ENCODE measurements at regions not wholly inside any gene's neighbourhood (a gene's known extent, or its start where the extent isn't known, plus 50 kb on each side); places are given as distances from the start of the nearest gene placed in this dataset.
A peak's percentile ranks its signal among the peaks of the same experiment; 100 is the strongest.

DNA sequence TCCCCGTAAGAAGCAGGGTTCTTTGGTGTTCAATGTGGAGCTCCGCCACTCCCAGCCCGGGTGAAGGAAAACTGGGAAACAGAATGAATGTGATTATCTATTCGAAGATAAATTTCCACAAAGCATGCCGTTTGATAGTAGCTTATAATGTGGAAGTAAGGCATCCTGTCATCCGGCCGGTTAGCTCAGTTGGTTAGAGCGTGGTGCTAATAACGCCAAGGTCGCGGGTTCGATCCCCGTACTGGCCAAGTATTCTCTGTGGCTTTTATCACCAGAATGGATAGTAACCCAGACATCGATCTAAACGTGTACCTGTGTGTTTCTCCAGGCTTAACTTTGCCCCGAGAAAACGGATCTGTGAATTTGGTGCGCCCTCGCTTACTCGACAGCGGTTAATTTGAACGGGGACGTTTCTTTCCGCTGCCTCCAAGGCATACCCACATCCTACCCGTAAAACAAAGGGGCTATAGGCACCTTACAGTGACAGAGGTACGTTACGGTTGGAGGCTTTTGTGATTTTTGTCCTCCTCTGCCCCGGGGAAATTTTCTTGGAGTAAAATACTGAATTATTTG, 215.2 kb upstream of the ZNF184 start:
- H2AK5ac ChIP-seq (ENCODE audit: insufficient read length, low read length): no peak overlapping the region
- H3K9ac ChIP-seq (ENCODE audit: extremely low read depth, insufficient read length, low read length): no peak overlapping the region

More for the DNA sequence above, 215.2 kb upstream of the ZNF184 start:
- no peak overlapping the region for H4K91ac ChIP-seq (ENCODE audit: insufficient read length, low read depth, low read length)
- Mint-ChIP-seq H3K4me3 (peak overlapping the region; percentile 88 to 98), H3K9me3 (peaks cover 0 to 6% of the 10 kb centered on the region in 2 experiments; a peak in 3 of 5 replicates), H3K27me3 (ENCODE audit: low read depth) (peaks cover 11% of the 10 kb centered on the region), H3K27ac (peak overlapping the region in 2 of 3 experiments; percentile 88 to 93; a peak in 5 of 7 replicates), H3K4me1 (peaks cover 3 to 4% of the 10 kb centered on the region in 2 experiments; a peak in 3 of 4 replicates), H3K36me3 (ENCODE audit: insufficient read depth in 1 of 3, low read depth in 3 of 3) (no peaks in the 10 kb centered on the region)
- peaks cover 3% of the 10 kb centered on the region for H3K23me2 ChIP-seq (ENCODE audit: insufficient read length, low read depth, low read length, poor library complexity, severe bottlenecking)
- no peaks in the 10 kb centered on the region for H3K4me1 ChIP-seq (ENCODE audit: insufficient read depth, low read length)
- H4K8ac ChIP-seq (replicated peaks; ENCODE audit: insufficient read length, low read depth, low read length): no peak overlapping the region
- TF ChIP-seq, protein P1, sequence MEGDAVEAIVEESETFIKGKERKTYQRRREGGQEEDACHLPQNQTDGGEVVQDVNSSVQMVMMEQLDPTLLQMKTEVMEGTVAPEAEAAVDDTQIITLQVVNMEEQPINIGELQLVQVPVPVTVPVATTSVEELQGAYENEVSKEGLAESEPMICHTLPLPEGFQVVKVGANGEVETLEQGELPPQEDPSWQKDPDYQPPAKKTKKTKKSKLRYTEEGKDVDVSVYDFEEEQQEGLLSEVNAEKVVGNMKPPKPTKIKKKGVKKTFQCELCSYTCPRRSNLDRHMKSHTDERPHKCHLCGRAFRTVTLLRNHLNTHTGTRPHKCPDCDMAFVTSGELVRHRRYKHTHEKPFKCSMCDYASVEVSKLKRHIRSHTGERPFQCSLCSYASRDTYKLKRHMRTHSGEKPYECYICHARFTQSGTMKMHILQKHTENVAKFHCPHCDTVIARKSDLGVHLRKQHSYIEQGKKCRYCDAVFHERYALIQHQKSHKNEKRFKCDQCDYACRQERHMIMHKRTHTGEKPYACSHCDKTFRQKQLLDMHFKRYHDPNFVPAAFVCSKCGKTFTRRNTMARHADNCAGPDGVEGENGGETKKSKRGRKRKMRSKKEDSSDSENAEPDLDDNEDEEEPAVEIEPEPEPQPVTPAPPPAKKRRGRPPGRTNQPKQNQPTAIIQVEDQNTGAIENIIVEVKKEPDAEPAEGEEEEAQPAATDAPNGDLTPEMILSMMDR (conservative IDR thresholded peaks at IDR 0.05): no peak
- H2BK20ac ChIP-seq (ENCODE audit: low read depth, low read length, poor library complexity, severe bottlenecking): no peak overlapping the region
- no peak overlapping the region for H2BK120ac ChIP-seq (ENCODE audit: low read depth, low read length, poor library complexity, severe bottlenecking)
- no peak overlapping the region for H3K18ac ChIP-seq (ENCODE audit: insufficient read length, low read depth, low read length)
- no CpG with 5 or more reads among the region's 28 CpGs for WGBS (ENCODE audit: extremely low coverage, insufficient read length, low lambda C conversion rate)
- H3K27ac ChIP-seq (ENCODE audit: insufficient read length, low read depth, low read length): no peak overlapping the region
- H3T11ph ChIP-seq (ENCODE audit: low read length): no peak overlapping the region
- no peaks in the 10 kb centered on the region for H3K79me1 ChIP-seq (ENCODE audit: insufficient read depth, low read depth, low read length, poor library complexity, severe bottlenecking)
- H3K9me3 ChIP-seq (ENCODE audit: control insufficient read depth, low read depth, low read length): no peaks in the 10 kb centered on the region
- no peak overlapping the region for H2BK15ac ChIP-seq (ENCODE audit: low read depth, low read length)
- no peak overlapping the region for H3K14ac ChIP-seq (ENCODE audit: insufficient read depth, low read length)
- peak overlapping the region; percentile 12 for H2AFZ ChIP-seq (ENCODE audit: low read length)
- H4K20me1 ChIP-seq (ENCODE audit: control insufficient read depth, insufficient read depth, insufficient read length): no peaks in the 10 kb centered on the region
- no peak overlapping the region for H3K23ac ChIP-seq (ENCODE audit: insufficient read length, low read depth, low read length)
- no peaks in the 10 kb centered on the region for H3K79me2 ChIP-seq (ENCODE audit: insufficient read depth, low read length)
- H3K27me3 ChIP-seq (ENCODE audit: insufficient read depth, low read length): no peaks in the 10 kb centered on the region
- no peak overlapping the region for H2BK5ac ChIP-seq (ENCODE audit: insufficient read length, low read length)
- H3K4me2 ChIP-seq (ENCODE audit: insufficient read depth, insufficient read length, low read length): peak overlapping the region; percentile 54
- H2BK12ac ChIP-seq (ENCODE audit: insufficient read length, low read depth, low read length): no peak overlapping the region
- DNase-seq: peak; percentile 90
- H3K56ac ChIP-seq (ENCODE audit: insufficient read length, low read depth, low read length): no peak overlapping the region
- H3K4ac ChIP-seq (ENCODE audit: low read depth, low read length): no peak overlapping the region
- H4K5ac ChIP-seq (ENCODE audit: insufficient read length, low read depth, low read length): no peak overlapping the region
